HepG2 (cell line): ENCODE measurements at regions not wholly inside any gene's neighbourhood (a gene's known extent, or its start where the extent isn't known, plus 50 kb on each side); places are given as distances from the start of the nearest gene placed in this dataset.

ENCODE experiments used
- ATAC-seq: fragments of 200-7000 bp; cut with Tn5 transposase; 3 replicates; pipeline ENCODE4 v1.9.1; 2020; ENCODE audit warnings: mild to moderate bottlenecking, moderate library complexity
- BruUV-seq: library from RNA; stranded (reverse); fragments of 400-500 nt; replicated peaks from 2 replicates; lab custom pipeline; 2021; lab: Mats Ljungman, UMichigan
- CTCF ChIA-PET: fragments of 300-600 bp; formaldehyde crosslinking; extraction: SDS; loops from one replicate; lab custom pipeline; 2021; ENCODE audit warnings: low total read pairs, inconsistent platforms, low intra/inter-chr PET ratio; lab: Yijun Ruan, JAX
- POLR2A ChIA-PET: fragments of 350-600 bp; sonication (Branson Sonifier 250); formaldehyde crosslinking; loops from one replicate; lab custom pipeline; 2020; ENCODE audit warnings: antibody characterized with exemption, inconsistent platforms; lab: Yijun Ruan, JAX
- DNase-seq: peaks from one replicate; pipeline ENCODE4 v3.0.0-alpha.2; 2015; ENCODE audit warnings: low spot score
- FAIRE-seq: peaks from 3 replicates; lab custom pipeline; 2011; peaks lifted over from hg19 to GRCh38; lab: Jason Lieb, UNC
- H2AFZ ChIP-seq: one replicate; pipeline ENCODE4 v1.6.1; 2011; ENCODE audit warnings: low read length, inconsistent platforms
- H3K27ac ChIP-seq: fragments of 300-600 bp; 3 replicates; pipeline ENCODE4 v1.8.0; 2011; ENCODE audit warnings: mixed run types, mild to moderate bottlenecking, mixed read lengths, low read length, inconsistent platforms; ENCODE audit not compliant: insufficient read depth; ENCODE audit errors: extremely low read length
- H3K27me3 ChIP-seq, 2 experiments: fragments of 200-600 bp in 1 of 2; 2 replicates in 1 of 2; 3 replicates in 1 of 2; pipeline versions ENCODE4 v1.6.0 to v1.8.0; 2011; ENCODE audit warnings: low read length in 2 of 2, mild to moderate bottlenecking in 2 of 2, moderate library complexity in 2 of 2, inconsistent platforms in 1 of 2; ENCODE audit not compliant: insufficient read depth in 2 of 2, control insufficient read depth in 1 of 2
- H3K36me3 ChIP-seq, 2 experiments: fragments of 200-600 bp in 1 of 2; replicated peaks in 1 of 2; 2 replicates in 1 of 2; 3 replicates in 1 of 2; pipeline versions ENCODE4 v1.5.1 to v1.8.0; 2011; ENCODE audit warnings: low read length in 2 of 2, inconsistent platforms in 1 of 2; ENCODE audit not compliant: insufficient read depth in 2 of 2, control insufficient read depth in 1 of 2
- H3K4me1 ChIP-seq: 2 replicates; pipeline ENCODE4 v1.5.1; 2012; ENCODE audit warnings: low read length, inconsistent platforms; ENCODE audit not compliant: insufficient read depth
- H3K4me2 ChIP-seq: 2 replicates; pipeline ENCODE4 v1.6.0; 2011; ENCODE audit warnings: low read depth, low read length, inconsistent platforms
- H3K4me3 ChIP-seq, 3 experiments: fragments of 200-600 bp in 1 of 3; sonication (generic), shearing (Covaris generic) in 1 of 3; replicated peaks in 1 of 3; 2 replicates each; pipeline ENCODE4 v1.5.1; 2011 to 2016; ENCODE audit warnings: low read length in 3 of 3, inconsistent platforms in 2 of 3, low read depth in 2 of 3, mild to moderate bottlenecking in 2 of 3, control low read depth in 1 of 3, mixed read lengths in 1 of 3; ENCODE audit not compliant: insufficient read depth in 1 of 3
- H3K79me2 ChIP-seq: one replicate; pipeline ENCODE4 v1.6.1; 2011; ENCODE audit warnings: low read length, inconsistent platforms; ENCODE audit not compliant: insufficient read depth
- H3K9ac ChIP-seq: 2 replicates; pipeline ENCODE4 v1.6.0; 2011; ENCODE audit warnings: mild to moderate bottlenecking, low read depth, low read length, inconsistent platforms; ENCODE audit not compliant: insufficient read depth
- H3K9me3 ChIP-seq: 2 replicates; pipeline ENCODE4 v1.5.1; 2012; ENCODE audit warnings: mild to moderate bottlenecking, low read length
- H4K20me1 ChIP-seq: 2 replicates; pipeline ENCODE4 v1.6.0; 2011; ENCODE audit warnings: inconsistent platforms, mild to moderate bottlenecking, low read length, moderate library complexity; ENCODE audit not compliant: insufficient read depth
- ATF7 ChIP-seq, 2 experiments: fragments of 450-650 bp in 1 of 2; sonication (generic) in 1 of 2; formaldehyde crosslinking in 1 of 2; IDR thresholded peaks; 2 replicates each; pipeline versions ENCODE4 v1.4.0 to v1.6.1; 2016 to 2020; ENCODE audit warnings: antibody characterized with exemption in 1 of 2, mild to moderate bottlenecking in 1 of 2, missing genetic modification reagents in 1 of 2
- CCDC6 ChIP-seq: sonication (generic); formaldehyde crosslinking; IDR thresholded peaks from 2 replicates; pipeline ENCODE4 v1.8.1; 2022; ENCODE audit warnings: mild to moderate bottlenecking, missing genetic modification reagents, moderate library complexity
- HMGA1 ChIP-seq: sonication (generic); formaldehyde crosslinking; conservative IDR thresholded peaks from 2 replicates; pipeline ENCODE4 v1.4.0; 2020; ENCODE audit warnings: missing genetic modification reagents
- PREB ChIP-seq: sonication (generic); formaldehyde crosslinking; IDR thresholded peaks from 2 replicates; pipeline ENCODE4 v1.4.0; 2020; ENCODE audit warnings: missing genetic modification reagents
- PTBP1 ChIP-seq: fragments of 200-400 bp; formaldehyde crosslinking; IDR thresholded peaks from 2 replicates; pipeline ENCODE4 v1.6.1; 2018; ENCODE audit warnings: low read length, low read depth; ENCODE audit not compliant: poor library complexity, severe bottlenecking
- TBL1XR1 ChIP-seq: fragments of 150-350 bp; IDR thresholded peaks from 2 replicates; pipeline ENCODE4 v1.6.1; 2014; ENCODE audit warnings: borderline replicate concordance, low read length; ENCODE audit not compliant: partially characterized antibody
- WGBS: methylation state at CpG from one replicate; pipeline ENCODE4 v1.1.6; 2017; ENCODE audit warnings: low lambda C conversion rate; 5-methylcytosine and 5-hydroxymethylcytosine counted together
- in situ Hi-C: cut with HindIII; loops from 2 replicates; pipeline ENCODE4 v1.10.0; 2017; ENCODE audit warnings: low pct_unique_long_range_greater_than_20kb; ENCODE audit not compliant: extremely low pct_ligation_motif_present
- intact Hi-C: fragments of 100-400 bp; cut with micrococcal nuclease; formaldehyde crosslinking; loops from one replicate; pipeline ENCODE4 v1.10.0; 2022; ENCODE audit not compliant: unreplicated experiment
- TF ChIP-seq, protein P1 (sequence below), 2 experiments: sonication (generic) in 1 of 2; formaldehyde crosslinking in 1 of 2; IDR thresholded peaks; 2 replicates each; pipeline versions ENCODE4 v1.4.0 to v1.6.1; 2016 to 2020; ENCODE audit warnings: borderline replicate concordance in 1 of 2, low read depth in 1 of 2, mild to moderate bottlenecking in 1 of 2, missing genetic modification reagents in 1 of 2

- TF ChIP-seq, protein P1, sequence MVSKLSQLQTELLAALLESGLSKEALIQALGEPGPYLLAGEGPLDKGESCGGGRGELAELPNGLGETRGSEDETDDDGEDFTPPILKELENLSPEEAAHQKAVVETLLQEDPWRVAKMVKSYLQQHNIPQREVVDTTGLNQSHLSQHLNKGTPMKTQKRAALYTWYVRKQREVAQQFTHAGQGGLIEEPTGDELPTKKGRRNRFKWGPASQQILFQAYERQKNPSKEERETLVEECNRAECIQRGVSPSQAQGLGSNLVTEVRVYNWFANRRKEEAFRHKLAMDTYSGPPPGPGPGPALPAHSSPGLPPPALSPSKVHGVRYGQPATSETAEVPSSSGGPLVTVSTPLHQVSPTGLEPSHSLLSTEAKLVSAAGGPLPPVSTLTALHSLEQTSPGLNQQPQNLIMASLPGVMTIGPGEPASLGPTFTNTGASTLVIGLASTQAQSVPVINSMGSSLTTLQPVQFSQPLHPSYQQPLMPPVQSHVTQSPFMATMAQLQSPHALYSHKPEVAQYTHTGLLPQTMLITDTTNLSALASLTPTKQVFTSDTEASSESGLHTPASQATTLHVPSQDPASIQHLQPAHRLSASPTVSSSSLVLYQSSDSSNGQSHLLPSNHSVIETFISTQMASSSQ (IDR thresholded peaks at IDR 0.05; ENCODE audit: low read depth) = no peak
- TF ChIP-seq, protein P1 (CRISPR knock-in tag; IDR thresholded peaks at IDR 0.05; ENCODE audit: borderline replicate concordance) = no peak
- TF ChIP-seq HMGA1 (CRISPR knock-in tag) (no peak), PREB (CRISPR knock-in tag) (no peak), CCDC6 (CRISPR knock-in tag) (no peak)
Measured at GRCh38 chr13:39189778-39190177, 151.5 kb downstream of the NHLRC3 start (continued).

DNA sequence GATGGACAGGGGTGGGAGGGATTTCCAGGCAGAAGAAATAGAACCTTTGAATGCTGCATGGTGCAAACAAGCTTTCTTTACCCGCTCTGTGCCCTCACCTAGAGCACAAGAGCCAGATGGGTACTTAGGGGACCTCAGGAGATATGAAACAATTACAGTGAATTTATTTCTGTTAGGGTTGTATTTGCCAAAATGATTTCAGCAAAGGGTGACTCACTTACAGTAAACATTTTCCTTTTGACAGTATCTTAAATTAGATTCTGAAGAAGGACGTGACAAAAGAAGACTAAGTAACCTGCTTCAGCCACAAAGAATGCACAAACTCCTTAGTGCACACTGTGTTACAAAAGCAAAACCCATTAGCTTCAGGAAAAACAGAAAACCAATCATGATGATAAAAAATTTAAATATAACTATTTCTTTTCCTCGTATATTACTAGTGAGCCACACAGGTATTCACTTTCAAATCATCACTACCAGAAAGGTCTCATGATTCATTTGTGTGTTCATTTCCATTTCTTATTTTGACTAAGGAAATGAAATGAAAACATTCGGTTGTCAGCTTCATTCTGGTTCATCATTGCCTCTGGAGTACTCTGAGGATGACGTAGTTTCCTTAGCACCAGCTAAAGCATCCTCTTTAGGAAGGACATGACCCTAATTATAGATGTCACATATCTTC is 158.8 kb downstream of the NHLRC3 start:
- Histone ChIP-seq H3K4me2 (no peak overlapping the region), H3K4me3 (no peak overlapping the region), H3K4me1 (no peaks in the 10 kb centered on the region), H3K36me3 (no peaks in the 10 kb centered on the region), H3K9ac (no peak overlapping the region), H4K20me1 (no peaks in the 10 kb centered on the region), H3K79me2 (no peaks in the 10 kb centered on the region), H3K27me3 (no peaks in the 10 kb centered on the region)
- no peak for DNase-seq
- under 1% methylated on average over 5 of the region's 5 CpGs for WGBS
- CTCF ChIA-PET = no interaction called here
- ATAC-seq = no peak
- TF ChIP-seq ATF7 (IDR thresholded peaks at IDR 0.05) = peak; percentile 18; the same call in 1 of the 2 replicates
- no peak for TF ChIP-seq ATF7 (CRISPR knock-in tag; IDR thresholded peaks at IDR 0.05)
- TF ChIP-seq PTBP1 = no peak
- no peak for TF ChIP-seq TBL1XR1
- TF ChIP-seq, all 625 proteins: peak for 1
- no TSS peak for BruUV-seq
- FAIRE-seq = no peak
- H2AFZ ChIP-seq = no peak overlapping the region
- no peaks in the 10 kb centered on the region for H3K9me3 ChIP-seq
- intact Hi-C loops (no loop called here), in situ Hi-C loops (no loop called here)
- POLR2A ChIA-PET = no interaction called here
- H3K27ac ChIP-seq = no peak overlapping the region
